ENCODE measurements at regions not wholly inside any gene's neighbourhood (a gene's known extent, or its start where the extent isn't known, plus 50 kb on each side); places are given as distances from the start of the nearest gene placed in this dataset.

GRCh38 chr2:235391921-235392615, 101.8 kb upstream of the AGAP1 start:
- TF ChIP-seq CTCF (conservative IDR thresholded peaks at IDR 0.05; ENCODE audit: low read depth in 2 of 2), result no peak
- TF ChIP-seq JUNB (IDR thresholded peaks at IDR 0.05; ENCODE audit: unreplicated experiment), result no peak
- no peak for TF ChIP-seq REST (IDR thresholded peaks at IDR 0.05; ENCODE audit: unreplicated experiment)
- TF ChIP-seq EZH2 (IDR thresholded peaks at IDR 0.05; ENCODE audit: low read depth, unreplicated experiment), result no peak
- TF ChIP-seq EZH2phosphoT487 (IDR thresholded peaks at IDR 0.05; ENCODE audit: unreplicated experiment), result no peak
- TF ChIP-seq POLR2AphosphoS5 (IDR thresholded peaks at IDR 0.05; ENCODE audit: low read depth), result no peak
- TF ChIP-seq ETS1 (IDR thresholded peaks at IDR 0.05), result no peak
- no peak for TF ChIP-seq CREB1 (CRISPR knock-in tag; IDR thresholded peaks at IDR 0.05; ENCODE audit: low read depth)
- no peak for TF ChIP-seq NANOG (IDR thresholded peaks at IDR 0.05; ENCODE audit: borderline replicate concordance)

All from GM23338 (cell line).